CD4-positive, alpha-beta T cell (primary cell): ENCODE measurements at regions not wholly inside any gene's neighbourhood (a gene's known extent, or its start where the extent isn't known, plus 50 kb on each side); places are given as distances from the start of the nearest gene placed in this dataset.

Experiments
- ATAC-seq: fragments of 200-7000 bp; cut with Tn5 transposase; one replicate; pipeline ENCODE4 v1.10.0; 2022; ENCODE audit warnings: mild to moderate bottlenecking; ENCODE audit not compliant: poor library complexity
- CTCF ChIA-PET: fragments of 350-600 bp; sonication (Branson Sonifier 250); formaldehyde crosslinking; loops from one replicate; lab custom pipeline; 2021; ENCODE audit warnings: antibody characterized with exemption, inconsistent platforms; lab: Charles Lee
- POLR2A ChIA-PET: fragments of 350-600 bp; sonication (Branson Sonifier 250); formaldehyde crosslinking; loops from one replicate; lab custom pipeline; 2021; ENCODE audit warnings: antibody characterized with exemption, inconsistent platforms; lab: Charles Lee
- DNase-seq, 14 experiments: peaks; one replicate each; pipeline ENCODE4 v3.0.0-alpha.2; 2013 to 2020; ENCODE audit warnings: mixed read lengths in 2 of 14
- H3K27ac ChIP-seq, 2 donors: one replicate each; pipeline versions ENCODE4 v1.5.1 to v1.7.0; 2013; ENCODE audit warnings: low read length in 2 of 2, low read depth in 1 of 2, mild to moderate bottlenecking in 1 of 2
- H3K27me3 ChIP-seq, 2 experiments: 1 replicate in 1 of 2; 2 replicates in 1 of 2; pipeline versions ENCODE4 v1.6.1 to v1.7.0; 2013; ENCODE audit warnings: low read length in 2 of 2, control low read depth in 1 of 2, mild to moderate bottlenecking in 1 of 2, moderate library complexity in 1 of 2; ENCODE audit not compliant: insufficient read depth in 2 of 2, control insufficient read depth in 1 of 2
- H3K36me3 ChIP-seq: one replicate; pipeline ENCODE4 v1.6.1; 2013; ENCODE audit warnings: low read length, control low read depth; ENCODE audit not compliant: insufficient read depth
- H3K4me1 ChIP-seq: one replicate; pipeline ENCODE4 v1.6.1; 2013; ENCODE audit warnings: low read length, control low read depth; ENCODE audit not compliant: insufficient read depth
- H3K4me3 ChIP-seq: one replicate; pipeline ENCODE4 v1.5.1; 2013; ENCODE audit warnings: mild to moderate bottlenecking, low read length, moderate library complexity
- H3K9me3 ChIP-seq, 2 experiments: 1 replicate in 1 of 2; 2 replicates in 1 of 2; pipeline versions ENCODE4 v1.6.1 to v1.7.0; 2013; ENCODE audit warnings: low read length in 2 of 2, mild to moderate bottlenecking in 2 of 2, control low read depth in 1 of 2, moderate library complexity in 1 of 2; ENCODE audit not compliant: control insufficient read depth in 1 of 2, insufficient read depth in 1 of 2
- H3K27ac Mint-ChIP-seq: one replicate; pipeline ENCODE4 v1.8.0; 2020; ENCODE audit warnings: mixed read lengths
- H3K27me3 Mint-ChIP-seq: one replicate; pipeline ENCODE4 v1.8.0; 2021; ENCODE audit warnings: mixed read lengths
- H3K36me3 Mint-ChIP-seq: one replicate; pipeline ENCODE4 v1.8.0; 2021; ENCODE audit warnings: low read depth, mixed read lengths
- H3K4me1 Mint-ChIP-seq: one replicate; pipeline ENCODE4 v1.8.0; 2021; ENCODE audit warnings: low read depth, mixed read lengths
- H3K4me3 Mint-ChIP-seq: one replicate; pipeline ENCODE4 v1.8.0; 2020; ENCODE audit warnings: mild to moderate bottlenecking, mixed read lengths
- H3K9me3 Mint-ChIP-seq: one replicate; pipeline ENCODE4 v1.8.0; 2020; ENCODE audit warnings: mixed read lengths
- CTCF ChIP-seq: fragments of 200-600 bp; IDR thresholded peaks from one replicate; pipeline ENCODE4 v1.8.0; 2022; ENCODE audit warnings: antibody characterized with exemption, mild to moderate bottlenecking
- intact Hi-C, 2 experiments: fragments of 100-400 bp; cut with DNase I in 1 of 2; cut with micrococcal nuclease in 1 of 2; formaldehyde crosslinking; loops; one replicate each; pipeline versions ENCODE4 v1.15.1 to v1.9.0; 2023 to 2025; cut with DNase I, micrococcal nuclease

- no peak for TF ChIP-seq CTCF
- Mint-ChIP-seq H3K4me3 (no peak overlapping the region), H3K9me3 (peaks cover 5% of the 10 kb centered on the region), H3K4me1 (no peaks in the 10 kb centered on the region), H3K27ac (no peak overlapping the region), H3K36me3 (no peaks in the 10 kb centered on the region), H3K27me3 (peaks cover 5% of the 10 kb centered on the region)
- DNase-seq = no peak
- no peak for ATAC-seq
- no peaks in the 10 kb centered on the region for H3K36me3 ChIP-seq
- no peak overlapping the region for H3K27ac ChIP-seq
- ChIA-PET CTCF (no interaction called here), POLR2A (no interaction called here)
- no peak overlapping the region for H3K4me3 ChIP-seq
- H3K4me1 ChIP-seq = no peaks in the 10 kb centered on the region
- no peaks in the 10 kb centered on the region for H3K27me3 ChIP-seq
- intact Hi-C loops = no loop called here
- H3K9me3 ChIP-seq = no peaks in the 10 kb centered on the region
Measured at GRCh38 chr13:109941221-109941620, 154.8 kb upstream of the IRS2 start.

- CTCF ChIA-PET = no interaction called here
- POLR2A ChIA-PET = no interaction called here
Measured at GRCh38 chr13:109940637-109941036, 154.3 kb upstream of the IRS2 start.

GRCh38 chr13:109939838-109940237, 153.5 kb upstream of the IRS2 start:
- TF ChIP-seq CTCF = no peak
- Histone ChIP-seq H3K9me3 (no peaks in the 10 kb centered on the region), H3K27ac (no peak overlapping the region), H3K4me3 (no peak overlapping the region), H3K4me1 (no peaks in the 10 kb centered on the region), H3K27me3 (no peaks in the 10 kb centered on the region), H3K36me3 (no peaks in the 10 kb centered on the region)
- H3K4me3 Mint-ChIP-seq = no peak overlapping the region
- DNase-seq = no peak
- ATAC-seq = no peak
- intact Hi-C loops = no loop called here
- H3K36me3 Mint-ChIP-seq = no peaks in the 10 kb centered on the region
- POLR2A ChIA-PET = no interaction called here
- H3K27me3 Mint-ChIP-seq = peaks cover 5% of the 10 kb centered on the region
- peaks cover 5% of the 10 kb centered on the region for H3K9me3 Mint-ChIP-seq
- H3K27ac Mint-ChIP-seq = no peak overlapping the region
- CTCF ChIA-PET = no interaction called here
- H3K4me1 Mint-ChIP-seq = no peaks in the 10 kb centered on the region

More at GRCh38 chr13:109940637-109941036, 154.3 kb upstream of the IRS2 start:
- Histone ChIP-seq H3K4me1 (no peaks in the 10 kb centered on the region), H3K4me3 (no peak overlapping the region), H3K36me3 (no peaks in the 10 kb centered on the region), H3K9me3 (no peaks in the 10 kb centered on the region), H3K27ac (no peak overlapping the region), H3K27me3 (no peaks in the 10 kb centered on the region)
- Mint-ChIP-seq H3K4me3 (no peak overlapping the region), H3K27ac (no peak overlapping the region), H3K27me3 (peaks cover 5% of the 10 kb centered on the region), H3K9me3 (peaks cover 5% of the 10 kb centered on the region), H3K36me3 (no peaks in the 10 kb centered on the region), H3K4me1 (no peaks in the 10 kb centered on the region)
- TF ChIP-seq CTCF = no peak
- no peak for DNase-seq
- intact Hi-C loops = no loop called here
- no peak for ATAC-seq
